ENCODE measurements at regions not wholly inside any gene's neighbourhood (a gene's known extent, or its start where the extent isn't known, plus 50 kb on each side); places are given as distances from the start of the nearest gene placed in this dataset.
A peak's percentile ranks its signal among the peaks of the same experiment; 100 is the strongest.

DNA sequence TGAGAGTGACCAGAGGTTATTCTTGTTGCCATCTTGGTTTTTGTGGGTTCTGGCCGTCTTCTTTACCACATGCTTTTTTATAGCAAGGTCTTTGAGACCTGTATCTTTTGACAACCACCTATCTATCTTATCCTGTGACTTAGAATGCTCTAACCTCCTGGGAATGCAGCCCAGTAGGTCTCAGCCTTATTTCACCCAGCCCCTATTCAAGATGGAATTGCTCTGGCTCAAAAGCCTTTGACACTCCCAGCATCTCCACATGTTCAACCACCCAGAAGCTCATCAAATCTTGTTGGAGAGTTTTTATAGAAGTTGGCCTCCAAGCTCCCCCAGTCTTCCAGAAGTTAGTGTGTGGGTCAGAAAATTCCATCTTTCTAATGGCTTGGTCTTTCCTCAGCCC, 464.3 kb upstream of the NRP1 start:
- TF ChIP-seq, protein P1, sequence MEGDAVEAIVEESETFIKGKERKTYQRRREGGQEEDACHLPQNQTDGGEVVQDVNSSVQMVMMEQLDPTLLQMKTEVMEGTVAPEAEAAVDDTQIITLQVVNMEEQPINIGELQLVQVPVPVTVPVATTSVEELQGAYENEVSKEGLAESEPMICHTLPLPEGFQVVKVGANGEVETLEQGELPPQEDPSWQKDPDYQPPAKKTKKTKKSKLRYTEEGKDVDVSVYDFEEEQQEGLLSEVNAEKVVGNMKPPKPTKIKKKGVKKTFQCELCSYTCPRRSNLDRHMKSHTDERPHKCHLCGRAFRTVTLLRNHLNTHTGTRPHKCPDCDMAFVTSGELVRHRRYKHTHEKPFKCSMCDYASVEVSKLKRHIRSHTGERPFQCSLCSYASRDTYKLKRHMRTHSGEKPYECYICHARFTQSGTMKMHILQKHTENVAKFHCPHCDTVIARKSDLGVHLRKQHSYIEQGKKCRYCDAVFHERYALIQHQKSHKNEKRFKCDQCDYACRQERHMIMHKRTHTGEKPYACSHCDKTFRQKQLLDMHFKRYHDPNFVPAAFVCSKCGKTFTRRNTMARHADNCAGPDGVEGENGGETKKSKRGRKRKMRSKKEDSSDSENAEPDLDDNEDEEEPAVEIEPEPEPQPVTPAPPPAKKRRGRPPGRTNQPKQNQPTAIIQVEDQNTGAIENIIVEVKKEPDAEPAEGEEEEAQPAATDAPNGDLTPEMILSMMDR (IDR thresholded peaks at IDR 0.05; ENCODE audit: borderline replicate concordance), result no peak
- peaks cover 16% of the 10 kb centered on the region for H3K4me1 ChIP-seq
- DNase-seq, result no peak
- no peaks in the 10 kb centered on the region for H3K27me3 ChIP-seq (ENCODE audit: low read depth)
- H3K36me3 ChIP-seq, result no peaks in the 10 kb centered on the region
- peak overlapping the region; percentile 88 for H3K27ac ChIP-seq (replicated peaks)
- H3K4me3 ChIP-seq, result no peak overlapping the region
- no peaks in the 10 kb centered on the region for H3K9me3 ChIP-seq (replicated peaks)
- intact Hi-C loops (cut with micrococcal nuclease), result no loop called here

DNA sequence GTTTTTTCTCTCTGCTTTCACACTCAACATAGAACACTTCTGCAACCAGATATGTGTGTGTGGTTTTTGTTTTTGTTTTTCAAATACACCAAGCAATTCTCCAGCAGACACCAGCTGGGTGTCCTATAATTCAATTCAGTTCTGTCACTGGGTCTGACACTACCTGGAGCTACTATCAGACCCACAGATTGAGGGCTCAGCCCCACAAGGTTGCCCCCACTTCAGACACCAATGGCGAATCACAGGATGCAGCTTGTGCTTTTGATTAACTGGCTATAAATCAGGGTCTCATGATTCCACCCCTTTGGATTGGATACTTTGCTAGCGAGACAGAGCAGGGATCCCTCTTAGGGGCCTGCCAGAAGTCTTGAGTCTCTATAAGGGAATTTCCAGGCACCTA, 462.2 kb upstream of the NRP1 start:
- H3K4me3 ChIP-seq, result no peak overlapping the region
- no peak for DNase-seq
- intact Hi-C loops (cut with micrococcal nuclease), result no loop called here
- no peaks in the 10 kb centered on the region for H3K9me3 ChIP-seq (replicated peaks)
- no peaks in the 10 kb centered on the region for H3K36me3 ChIP-seq
- peaks cover 16% of the 10 kb centered on the region for H3K4me1 ChIP-seq
- TF ChIP-seq, protein P1 (IDR thresholded peaks at IDR 0.05; ENCODE audit: borderline replicate concordance), result no peak
- H3K27ac ChIP-seq (replicated peaks), result no peak overlapping the region
- no peaks in the 10 kb centered on the region for H3K27me3 ChIP-seq (ENCODE audit: low read depth)

DNA sequence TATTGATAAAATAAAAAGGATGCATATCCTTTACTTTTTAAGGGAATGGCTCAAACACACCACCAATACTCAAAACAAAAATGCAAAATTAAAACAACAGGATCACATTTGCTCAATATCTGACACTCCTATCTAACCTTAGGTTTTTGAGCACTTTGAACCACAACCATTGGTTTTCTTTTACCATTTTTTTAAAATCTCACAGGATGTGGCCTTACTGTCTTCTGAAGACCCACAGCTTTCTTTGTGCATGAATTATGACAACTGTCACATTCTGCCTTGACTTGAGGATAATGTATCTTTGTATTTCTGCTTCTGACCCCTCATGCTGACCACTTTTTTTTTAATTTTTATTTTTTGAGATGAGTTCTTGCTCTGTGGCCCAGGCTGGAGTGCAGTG, 461.1 kb upstream of the NRP1 start:
- TF ChIP-seq, protein P1 (IDR thresholded peaks at IDR 0.05; ENCODE audit: borderline replicate concordance), result no peak
- Histone ChIP-seq H3K4me1 (peaks cover 12% of the 10 kb centered on the region), H3K27ac (replicated peaks) (no peak overlapping the region), H3K9me3 (replicated peaks) (no peaks in the 10 kb centered on the region), H3K4me3 (no peak overlapping the region), H3K36me3 (no peaks in the 10 kb centered on the region), H3K27me3 (ENCODE audit: low read depth) (no peaks in the 10 kb centered on the region)
- DNase-seq, result no peak
- intact Hi-C loops (cut with micrococcal nuclease), result no loop called here

DNA sequence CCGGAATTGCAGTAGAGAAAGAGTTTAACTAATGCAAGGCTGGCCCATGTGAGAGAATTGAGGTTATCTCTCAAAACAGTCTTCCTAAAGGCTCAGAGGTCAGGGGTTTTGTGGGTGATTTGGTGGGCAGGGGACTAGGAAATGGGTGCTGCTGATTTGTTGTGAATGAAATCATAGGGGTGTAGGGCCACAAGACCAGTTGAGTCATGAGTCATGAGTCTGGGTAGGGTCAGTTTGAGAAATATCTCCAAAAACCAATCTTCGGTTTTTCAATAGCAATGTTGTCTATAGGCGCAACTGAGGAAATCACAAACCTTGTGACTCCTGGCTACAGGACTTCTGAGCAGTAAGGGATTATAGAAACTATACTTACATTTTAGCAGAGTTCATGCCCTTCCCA, 460.0 kb upstream of the NRP1 start:
- Histone ChIP-seq H3K27me3 (ENCODE audit: low read depth) (no peaks in the 10 kb centered on the region), H3K4me3 (no peak overlapping the region), H3K9me3 (replicated peaks) (no peaks in the 10 kb centered on the region), H3K27ac (replicated peaks) (no peak overlapping the region), H3K36me3 (no peaks in the 10 kb centered on the region), H3K4me1 (peaks cover 7% of the 10 kb centered on the region)
- no peak for DNase-seq
- intact Hi-C loops (cut with micrococcal nuclease), result no loop called here
- TF ChIP-seq, protein P1 (IDR thresholded peaks at IDR 0.05; ENCODE audit: borderline replicate concordance), result no peak

DNA sequence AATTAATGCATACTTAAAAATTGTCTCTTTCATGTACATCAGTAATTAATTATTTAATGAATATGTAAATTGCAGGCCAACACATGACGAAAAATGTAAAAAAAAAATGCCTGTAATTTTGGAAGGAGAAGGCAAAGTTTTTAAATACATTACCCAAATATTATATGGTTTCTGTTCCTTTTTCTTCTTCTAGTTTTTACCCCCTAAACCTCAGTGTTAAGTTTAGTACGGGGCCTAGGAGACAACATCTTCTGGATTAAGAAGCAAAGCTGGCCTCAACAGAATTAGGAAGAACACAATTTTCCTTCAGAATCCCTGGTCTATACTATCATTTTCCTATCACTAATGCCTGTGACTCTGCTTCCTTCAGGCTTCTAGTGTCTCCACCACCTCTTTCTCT, 459.3 kb upstream of the NRP1 start:
- no peak overlapping the region for H3K4me3 ChIP-seq
- H3K27me3 ChIP-seq (ENCODE audit: low read depth), result no peaks in the 10 kb centered on the region
- TF ChIP-seq, protein P1 (IDR thresholded peaks at IDR 0.05; ENCODE audit: borderline replicate concordance), result no peak
- H3K36me3 ChIP-seq, result no peaks in the 10 kb centered on the region
- no peak overlapping the region for H3K27ac ChIP-seq (replicated peaks)
- peaks cover under 1% of the 10 kb centered on the region for H3K4me1 ChIP-seq
- intact Hi-C loops (cut with micrococcal nuclease), result no loop called here
- DNase-seq, result no peak
- H3K9me3 ChIP-seq (replicated peaks), result no peaks in the 10 kb centered on the region

DNA sequence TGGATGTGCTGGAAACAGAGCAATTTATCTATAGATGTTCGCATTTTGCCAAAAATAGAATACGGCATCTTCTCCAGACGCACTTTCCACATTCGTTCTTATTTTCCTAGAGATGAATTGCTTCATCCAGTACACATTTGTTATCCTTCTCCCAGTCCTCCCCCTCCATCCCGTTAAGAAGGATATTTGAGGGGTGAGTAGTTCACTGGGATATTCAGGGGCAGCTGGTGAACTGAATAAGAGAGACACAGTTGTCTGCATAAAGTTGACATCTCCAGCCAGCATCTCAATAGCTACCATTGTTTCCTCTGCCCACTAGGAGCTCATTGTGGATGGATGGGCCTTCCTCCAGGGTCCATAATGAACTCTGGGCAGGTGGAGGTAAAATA, 456.8 kb upstream of the NRP1 start:
- Histone ChIP-seq H3K27ac (replicated peaks) (no peak overlapping the region), H3K9me3 (replicated peaks) (no peaks in the 10 kb centered on the region), H3K36me3 (no peaks in the 10 kb centered on the region), H3K27me3 (ENCODE audit: low read depth) (no peaks in the 10 kb centered on the region), H3K4me1 (no peaks in the 10 kb centered on the region), H3K4me3 (no peak overlapping the region)
- intact Hi-C loops (cut with micrococcal nuclease), result no loop called here
- DNase-seq, result no peak
- TF ChIP-seq, protein P1 (IDR thresholded peaks at IDR 0.05; ENCODE audit: borderline replicate concordance), result no peak

Measured in left ventricle myocardium inferior (tissue), 1 donor.